Breast epithelium (tissue), 4 donors: ENCODE measurements at regions not wholly inside any gene's neighbourhood (a gene's known extent, or its start where the extent isn't known, plus 50 kb on each side); places are given as distances from the start of the nearest gene placed in this dataset.

Experiments
- DNase-seq, 2 donors: peaks; one replicate each; pipeline ENCODE4 v3.0.0-alpha.2; 2019; ENCODE audit warnings: low spot score in 2 of 2
- H3K27ac ChIP-seq, 2 donors: fragments of 200-600 bp; sonication (generic) in 1 of 2; one replicate each; pipeline ENCODE4 v1.5.1; 2016 to 2019; ENCODE audit warnings: mild to moderate bottlenecking in 1 of 2
- H3K27me3 ChIP-seq, 2 donors: fragments of 200-600 bp; sonication (generic) in 1 of 2; one replicate each; pipeline versions ENCODE4 v1.5.1 to v1.6.0; 2017 to 2019; ENCODE audit warnings: control low read depth in 1 of 2, mild to moderate bottlenecking in 1 of 2
- H3K36me3 ChIP-seq: fragments of 200-600 bp; one replicate; pipeline ENCODE4 v1.5.1; 2019
- H3K4me1 ChIP-seq, 2 donors: fragments of 200-600 bp; sonication (generic); one replicate each; pipeline ENCODE4 v1.5.1; 2016 to 2019; ENCODE audit warnings: control low read depth in 1 of 2
- H3K4me3 ChIP-seq, 3 donors: fragments of 200-600 bp; sonication (generic); 1 replicate in 2 of 3; 2 replicates in 1 of 3; pipeline ENCODE4 v1.5.1; 2016 to 2019; ENCODE audit warnings: mild to moderate bottlenecking in 3 of 3, moderate library complexity in 2 of 3
- H3K9me3 ChIP-seq, 2 donors: fragments of 200-600 bp; sonication (generic) in 1 of 2; one replicate each; pipeline ENCODE4 v1.5.1; 2016 to 2019; ENCODE audit warnings: control low read depth in 1 of 2
- POLR2A ChIP-seq: fragments of 450-650 bp; IDR thresholded peaks from one replicate; pipeline ENCODE4 v1.6.1; 2016; ENCODE audit warnings: antibody characterized with exemption, mild to moderate bottlenecking, moderate library complexity
- POLR2AphosphoS5 ChIP-seq, 3 donors: sonication (generic); formaldehyde crosslinking; IDR thresholded peaks; one replicate each; pipeline ENCODE4 v1.6.1; 2017; ENCODE audit warnings: antibody characterized with exemption in 3 of 3
- intact Hi-C: fragments of 100-400 bp; cut with DNase I; formaldehyde crosslinking; loops from one replicate; pipeline ENCODE4 v1.15.1; 2023; ENCODE audit warnings: low total_unique reads
- TF ChIP-seq, protein P1 (sequence below), 3 donors: fragments of 450-650 bp; IDR thresholded peaks; one replicate each; pipeline ENCODE4 v1.5.1; 2016 to 2017; ENCODE audit warnings: antibody characterized with exemption in 3 of 3, mild to moderate bottlenecking in 3 of 3, moderate library complexity in 3 of 3

- H3K4me1 ChIP-seq = peaks cover 0 to 6% of the 10 kb centered on the region in 2 donors
- TF ChIP-seq, protein P1, sequence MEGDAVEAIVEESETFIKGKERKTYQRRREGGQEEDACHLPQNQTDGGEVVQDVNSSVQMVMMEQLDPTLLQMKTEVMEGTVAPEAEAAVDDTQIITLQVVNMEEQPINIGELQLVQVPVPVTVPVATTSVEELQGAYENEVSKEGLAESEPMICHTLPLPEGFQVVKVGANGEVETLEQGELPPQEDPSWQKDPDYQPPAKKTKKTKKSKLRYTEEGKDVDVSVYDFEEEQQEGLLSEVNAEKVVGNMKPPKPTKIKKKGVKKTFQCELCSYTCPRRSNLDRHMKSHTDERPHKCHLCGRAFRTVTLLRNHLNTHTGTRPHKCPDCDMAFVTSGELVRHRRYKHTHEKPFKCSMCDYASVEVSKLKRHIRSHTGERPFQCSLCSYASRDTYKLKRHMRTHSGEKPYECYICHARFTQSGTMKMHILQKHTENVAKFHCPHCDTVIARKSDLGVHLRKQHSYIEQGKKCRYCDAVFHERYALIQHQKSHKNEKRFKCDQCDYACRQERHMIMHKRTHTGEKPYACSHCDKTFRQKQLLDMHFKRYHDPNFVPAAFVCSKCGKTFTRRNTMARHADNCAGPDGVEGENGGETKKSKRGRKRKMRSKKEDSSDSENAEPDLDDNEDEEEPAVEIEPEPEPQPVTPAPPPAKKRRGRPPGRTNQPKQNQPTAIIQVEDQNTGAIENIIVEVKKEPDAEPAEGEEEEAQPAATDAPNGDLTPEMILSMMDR (IDR thresholded peaks at IDR 0.05) = no peak
- TF ChIP-seq POLR2A = no peak
- no peak for TF ChIP-seq POLR2AphosphoS5 (IDR thresholded peaks at IDR 0.05)
- no peak overlapping the region for H3K4me3 ChIP-seq
- intact Hi-C loops = no loop called here
- no peak overlapping the region for H3K27ac ChIP-seq
- DNase-seq = no peak
- H3K9me3 ChIP-seq = no peaks in the 10 kb centered on the region
- H3K36me3 ChIP-seq = no peaks in the 10 kb centered on the region
- H3K27me3 ChIP-seq = peaks cover 0 to 15% of the 10 kb centered on the region in 2 donors
These were observed 157.5 kb upstream of the SMIM23 start for GRCh38 chr5:171627936-171628632.

DNA sequence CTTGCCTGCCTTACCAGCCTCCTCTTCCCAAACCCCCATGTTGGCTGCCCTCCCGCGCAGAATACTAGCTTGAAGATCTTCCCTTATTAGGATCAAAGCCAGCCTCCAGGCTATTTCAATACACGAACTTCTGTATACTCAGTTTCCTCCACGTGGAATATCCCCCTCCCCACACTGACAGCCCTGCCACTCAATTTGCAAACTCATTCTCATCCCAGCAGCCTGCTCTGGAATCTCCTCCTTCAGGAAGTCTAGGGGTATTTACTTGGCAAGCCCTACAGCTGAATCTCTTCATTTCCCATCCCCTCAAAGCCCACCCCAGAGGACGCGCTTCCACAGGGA is 157.0 kb upstream of the SMIM23 start:
- peaks cover 0 to 15% of the 10 kb centered on the region in 2 donors for H3K27me3 ChIP-seq
- TF ChIP-seq, protein P1 (IDR thresholded peaks at IDR 0.05) = no peak
- no peak for TF ChIP-seq POLR2AphosphoS5 (IDR thresholded peaks at IDR 0.05)
- no peak for TF ChIP-seq POLR2A
- no peak for DNase-seq
- H3K36me3 ChIP-seq = no peaks in the 10 kb centered on the region
- H3K27ac ChIP-seq = no peak overlapping the region
- peaks cover 0 to 6% of the 10 kb centered on the region in 2 donors for H3K4me1 ChIP-seq
- no peaks in the 10 kb centered on the region for H3K9me3 ChIP-seq
- no peak overlapping the region for H3K4me3 ChIP-seq
- intact Hi-C loops = no loop called here

DNA sequence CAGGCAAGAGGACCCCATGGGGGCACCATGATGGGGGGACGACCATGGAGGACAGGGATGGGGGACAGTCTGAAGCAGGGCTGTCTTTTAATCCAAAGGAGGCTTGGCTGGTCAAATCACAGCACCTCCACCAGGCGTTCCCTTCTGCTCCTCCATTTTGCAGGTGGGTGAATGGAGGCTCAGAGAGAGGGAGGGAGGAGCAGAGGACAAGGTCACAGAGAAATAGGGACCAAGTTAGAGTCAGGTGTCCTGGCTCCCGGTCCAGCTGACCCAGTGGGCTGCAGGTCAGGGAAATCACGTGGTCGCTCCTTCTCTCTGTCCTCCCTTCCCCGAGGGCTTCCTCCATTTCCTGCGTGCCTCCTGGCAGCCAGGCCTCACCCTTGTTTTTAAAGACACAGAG is 156.4 kb upstream of the SMIM23 start:
- peaks cover 0 to 6% of the 10 kb centered on the region in 2 donors for H3K4me1 ChIP-seq
- H3K4me3 ChIP-seq = no peak overlapping the region
- peaks cover 0 to 15% of the 10 kb centered on the region in 2 donors for H3K27me3 ChIP-seq
- H3K9me3 ChIP-seq = no peaks in the 10 kb centered on the region
- no peak overlapping the region for H3K27ac ChIP-seq
- intact Hi-C loops = no loop called here
- H3K36me3 ChIP-seq = no peaks in the 10 kb centered on the region
- TF ChIP-seq POLR2A = no peak
- TF ChIP-seq, protein P1 (IDR thresholded peaks at IDR 0.05) = no peak
- no peak for TF ChIP-seq POLR2AphosphoS5 (IDR thresholded peaks at IDR 0.05)
- DNase-seq = no peak

DNA sequence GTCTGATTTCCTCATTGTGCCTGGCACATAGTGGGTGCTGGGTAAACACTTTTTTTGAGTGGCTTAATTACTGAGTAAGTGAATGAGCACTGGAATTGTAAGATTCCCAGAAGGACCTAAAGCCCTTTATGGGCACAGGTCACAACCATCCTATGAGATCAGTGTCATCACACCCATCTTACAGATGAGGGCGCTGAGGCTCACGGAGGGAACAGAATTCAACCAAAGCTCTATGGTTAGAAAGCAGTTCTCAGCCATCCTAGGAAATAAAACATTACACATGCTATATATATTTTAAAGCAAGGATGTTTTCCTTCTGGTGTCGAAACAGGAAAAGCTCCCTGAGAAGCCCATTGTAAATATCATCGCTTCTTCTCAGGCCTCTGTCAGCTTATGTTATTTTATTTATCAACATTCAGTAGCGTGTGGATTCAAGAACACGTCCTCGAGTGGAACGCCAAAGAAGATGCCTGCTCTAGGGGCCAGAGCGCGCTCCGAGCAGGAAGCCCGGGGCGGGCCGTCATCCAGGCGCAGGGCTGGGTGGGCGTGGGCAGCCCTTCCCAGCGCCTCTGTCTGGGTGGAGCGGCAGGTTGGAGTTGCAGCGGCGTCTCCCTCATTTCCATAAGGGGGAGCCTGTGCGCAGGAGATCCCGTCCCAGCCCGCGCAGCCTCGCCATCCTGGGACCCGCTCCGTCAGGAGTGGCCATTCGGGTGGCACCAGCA is 155.8 kb upstream of the SMIM23 start:
- TF ChIP-seq, protein P1 (IDR thresholded peaks at IDR 0.05) = peak in 2 of 3 donors; percentile 18 to 24
- no peak for TF ChIP-seq POLR2AphosphoS5 (IDR thresholded peaks at IDR 0.05)
- H3K4me3 ChIP-seq = peak overlapping the region in 2 of 3 donors; percentile 10 to 46
- intact Hi-C loops = no loop called here
- H3K36me3 ChIP-seq = no peaks in the 10 kb centered on the region
- H3K9me3 ChIP-seq = no peaks in the 10 kb centered on the region
- no peak overlapping the region for H3K27ac ChIP-seq
- H3K4me1 ChIP-seq = peaks cover 0 to 6% of the 10 kb centered on the region in 2 donors
- DNase-seq = no peak
- H3K27me3 ChIP-seq = peaks cover 0 to 15% of the 10 kb centered on the region in 2 donors

- Histone ChIP-seq H3K9me3 (no peaks in the 10 kb centered on the region), H3K4me1 (peaks cover 0 to 6% of the 10 kb centered on the region in 2 donors), H3K27me3 (peaks cover 0 to 15% of the 10 kb centered on the region in 2 donors), H3K27ac (no peak overlapping the region), H3K4me3 (peak overlapping the region in 2 of 3 donors; percentile 10 to 46), H3K36me3 (no peaks in the 10 kb centered on the region)
- TF ChIP-seq, protein P1 (IDR thresholded peaks at IDR 0.05) = no peak
- TF ChIP-seq POLR2AphosphoS5 (IDR thresholded peaks at IDR 0.05) = no peak
- no peak for TF ChIP-seq POLR2A
- no peak for DNase-seq
- intact Hi-C loops = no loop called here
These were observed 155.1 kb upstream of the SMIM23 start for GRCh38 chr5:171630350-171631065.
